ENCODE measurements at regions not wholly inside any gene's neighbourhood (a gene's known extent, or its start where the extent isn't known, plus 50 kb on each side); places are given as distances from the start of the nearest gene placed in this dataset.

DNA sequence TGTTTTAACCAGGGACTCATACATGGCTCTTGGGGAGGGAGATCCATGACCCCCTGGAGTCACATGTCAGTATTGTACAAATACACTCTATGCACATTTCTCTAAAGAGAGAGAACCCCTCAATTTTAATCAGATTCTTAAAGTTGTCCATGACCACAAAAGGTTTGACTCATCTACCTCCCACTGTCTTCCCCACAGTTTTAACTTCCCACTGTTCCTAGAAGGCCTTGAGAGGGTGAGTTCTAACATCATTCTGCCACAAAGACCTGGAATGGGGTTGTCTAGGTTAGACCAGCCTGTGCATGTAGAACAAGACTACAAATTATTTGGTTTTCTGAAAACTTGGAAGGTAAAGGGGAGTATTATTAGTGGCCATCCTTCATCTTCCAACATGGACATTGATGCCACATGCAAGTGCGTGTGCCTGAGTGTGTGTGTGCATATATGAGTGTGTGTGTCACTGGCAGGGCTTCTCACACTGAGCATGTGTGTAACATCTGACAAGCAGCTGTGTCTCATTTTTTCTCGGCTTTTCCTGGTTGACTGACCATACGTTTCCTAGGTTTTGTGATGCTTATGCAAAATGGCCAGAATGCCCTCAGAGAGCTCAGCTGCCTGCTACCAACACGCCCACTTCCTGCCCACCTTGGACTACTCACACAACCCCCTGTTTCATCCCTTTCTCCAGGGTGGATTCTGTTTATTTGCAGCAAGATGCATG lies 94.6 kb upstream of the LGALSL start:
- TF ChIP-seq, protein P1, sequence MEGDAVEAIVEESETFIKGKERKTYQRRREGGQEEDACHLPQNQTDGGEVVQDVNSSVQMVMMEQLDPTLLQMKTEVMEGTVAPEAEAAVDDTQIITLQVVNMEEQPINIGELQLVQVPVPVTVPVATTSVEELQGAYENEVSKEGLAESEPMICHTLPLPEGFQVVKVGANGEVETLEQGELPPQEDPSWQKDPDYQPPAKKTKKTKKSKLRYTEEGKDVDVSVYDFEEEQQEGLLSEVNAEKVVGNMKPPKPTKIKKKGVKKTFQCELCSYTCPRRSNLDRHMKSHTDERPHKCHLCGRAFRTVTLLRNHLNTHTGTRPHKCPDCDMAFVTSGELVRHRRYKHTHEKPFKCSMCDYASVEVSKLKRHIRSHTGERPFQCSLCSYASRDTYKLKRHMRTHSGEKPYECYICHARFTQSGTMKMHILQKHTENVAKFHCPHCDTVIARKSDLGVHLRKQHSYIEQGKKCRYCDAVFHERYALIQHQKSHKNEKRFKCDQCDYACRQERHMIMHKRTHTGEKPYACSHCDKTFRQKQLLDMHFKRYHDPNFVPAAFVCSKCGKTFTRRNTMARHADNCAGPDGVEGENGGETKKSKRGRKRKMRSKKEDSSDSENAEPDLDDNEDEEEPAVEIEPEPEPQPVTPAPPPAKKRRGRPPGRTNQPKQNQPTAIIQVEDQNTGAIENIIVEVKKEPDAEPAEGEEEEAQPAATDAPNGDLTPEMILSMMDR (IDR thresholded peaks at IDR 0.05; ENCODE audit: low read length) = no peak
- no peak for TF ChIP-seq EZH2 (optimal IDR thresholded peaks at IDR 0.05; ENCODE audit: low read depth, low read length)
